H1 (cell line): ENCODE measurements at regions not wholly inside any gene's neighbourhood (a gene's known extent, or its start where the extent isn't known, plus 50 kb on each side); places are given as distances from the start of the nearest gene placed in this dataset.

Experiments
- NANOG ChIP-seq: IDR thresholded peaks from 2 replicates; pipeline ENCODE4 v1.6.1; 2011; ENCODE audit warnings: low read length, low read depth, mild to moderate bottlenecking, inconsistent platforms; ENCODE audit not compliant: insufficient read depth, poor library complexity, severe bottlenecking
- SIX5 ChIP-seq: IDR thresholded peaks from 2 replicates; pipeline ENCODE4 v1.6.1; 2011; ENCODE audit warnings: mild to moderate bottlenecking, low read depth, low read length

DNA sequence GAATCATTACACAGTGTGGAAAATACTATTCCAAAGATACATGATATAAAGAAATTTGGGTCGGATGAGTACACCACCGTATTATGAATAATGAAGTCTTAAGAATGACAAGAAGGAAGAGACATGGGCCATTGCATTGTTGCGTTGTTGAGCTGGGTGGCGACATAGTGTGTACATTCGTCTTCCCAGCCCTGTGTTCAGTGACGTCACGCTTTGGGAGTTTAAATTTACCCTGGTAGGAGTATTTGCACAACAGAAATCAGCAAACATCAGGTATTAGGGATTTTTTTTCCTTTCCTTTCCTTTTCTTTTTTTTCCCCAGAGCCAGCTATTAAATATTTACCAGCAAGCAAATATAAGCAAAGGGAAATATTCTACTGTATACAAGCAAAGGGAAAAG is 347.2 kb upstream of the NETO1 start (continued):
- TF ChIP-seq SIX5 = no peak
- no peak for TF ChIP-seq NANOG
